K562 (cell line): ENCODE measurements at regions not wholly inside any gene's neighbourhood (a gene's known extent, or its start where the extent isn't known, plus 50 kb on each side); places are given as distances from the start of the nearest gene placed in this dataset.
"Not testable (repeated sequence)": the region's sequence is repeated elsewhere in the genome, so short reads cannot be mapped to it uniquely, and the experiment has no call there.

ENCODE experiments used
- ATAC-seq: fragments of 200-7000 bp; cut with Tn5 transposase; 3 replicates; pipeline ENCODE4 v1.9.1; 2020; ENCODE audit warnings: moderate library complexity
- BruUV-seq: library from RNA; stranded (reverse); fragments of 400-500 nt; replicated peaks from 2 replicates; lab custom pipeline; 2021; lab: Mats Ljungman, UMichigan
- CTCF ChIA-PET: fragments of 300-600 bp; formaldehyde crosslinking; extraction: SDS; loops from one replicate; lab custom pipeline; 2021; ENCODE audit warnings: low intra/inter-chr PET ratio; lab: Yijun Ruan, JAX
- POLR2A ChIA-PET: fragments of 300-600, 350-650 bp; sonication (Branson Sonifier 250); formaldehyde crosslinking; extraction: SDS; loops from one replicate; lab custom pipeline; 2021; ENCODE audit warnings: antibody characterized with exemption, inconsistent platforms; lab: Yijun Ruan, JAX
- DNase-seq, 4 experiments: peaks; one replicate each; pipeline versions ENCODE4 v3.0.0 to v3.0.0-alpha.2; 2011 to 2018; ENCODE audit warnings: low spot score in 3 of 4, mixed read lengths in 3 of 4; ENCODE audit errors: extremely low read depth in 1 of 4
- FAIRE-seq: peaks from 2 replicates; lab custom pipeline; 2011; peaks lifted over from hg19 to GRCh38; lab: Jason Lieb, UNC
- H2AFZ ChIP-seq: 2 replicates; pipeline ENCODE4 v1.6.0; 2011; ENCODE audit warnings: low read depth, low read length, control low read depth, inconsistent platforms
- H3K27ac ChIP-seq: fragments of 200-600 bp; 3 replicates; pipeline ENCODE4 v1.8.0; 2011; ENCODE audit warnings: low read depth, mild to moderate bottlenecking, control low read depth, inconsistent platforms, low read length, moderate library complexity, mixed read lengths; ENCODE audit errors: extremely low read depth
- H3K27me3 ChIP-seq, 2 experiments: fragments of 300-600 bp in 1 of 2; 2 replicates in 1 of 2; 3 replicates in 1 of 2; pipeline versions ENCODE4 v1.6.0 to v1.8.0; 2011; ENCODE audit warnings: inconsistent platforms in 2 of 2, low read length in 2 of 2, mild to moderate bottlenecking in 1 of 2, mixed read lengths in 1 of 2, moderate library complexity in 1 of 2; ENCODE audit not compliant: control insufficient read depth in 2 of 2, insufficient read depth in 2 of 2
- H3K36me3 ChIP-seq: fragments of 300-600 bp; 3 replicates; pipeline ENCODE4 v1.8.0; 2011; ENCODE audit warnings: mild to moderate bottlenecking, low read length, inconsistent platforms; ENCODE audit not compliant: control insufficient read depth, insufficient read depth
- H3K4me1 ChIP-seq, 2 experiments: fragments of 200-600 bp in 1 of 2; replicated peaks in 1 of 2; 2 replicates in 1 of 2; 3 replicates in 1 of 2; pipeline versions ENCODE4 v1.5.1 to v1.8.0; 2011; ENCODE audit warnings: inconsistent platforms in 2 of 2, low read length in 2 of 2, mild to moderate bottlenecking in 1 of 2, mixed read lengths in 1 of 2, moderate library complexity in 1 of 2; ENCODE audit not compliant: control insufficient read depth in 2 of 2, insufficient read depth in 2 of 2
- H3K4me2 ChIP-seq: 2 replicates; pipeline ENCODE4 v1.6.1; 2011; ENCODE audit warnings: low read length, control low read depth, inconsistent platforms, mixed read lengths; ENCODE audit not compliant: insufficient read depth
- H3K4me3 ChIP-seq: fragments of 200-600 bp; sonication (generic), shearing (Covaris generic); 2 replicates; pipeline ENCODE4 v1.5.1; 2016; ENCODE audit warnings: control low read depth, inconsistent platforms
- H3K79me2 ChIP-seq: fragments of 200-600 bp; 3 replicates; pipeline ENCODE4 v1.8.0; 2011; ENCODE audit warnings: low read length, inconsistent platforms; ENCODE audit not compliant: control insufficient read depth, insufficient read depth
- H3K9ac ChIP-seq, 2 experiments: 2 replicates each; pipeline versions ENCODE4 v1.6.0 to v1.6.1; 2011; ENCODE audit warnings: low read depth in 2 of 2, low read length in 2 of 2, control low read depth in 1 of 2, inconsistent platforms in 1 of 2, mild to moderate bottlenecking in 1 of 2, mixed read lengths in 1 of 2; ENCODE audit not compliant: insufficient read depth in 1 of 2
- H3K9me1 ChIP-seq: one replicate; pipeline ENCODE4 v1.6.0; 2011; ENCODE audit warnings: inconsistent platforms, mild to moderate bottlenecking, low read length, moderate library complexity; ENCODE audit not compliant: control insufficient read depth, insufficient read depth
- H3K9me3 ChIP-seq: replicated peaks from 2 replicates; pipeline ENCODE4 v1.5.1; 2011; ENCODE audit warnings: low read depth, low read length, inconsistent platforms; ENCODE audit not compliant: control insufficient read depth, insufficient read depth
- H4K20me1 ChIP-seq: replicated peaks from 2 replicates; pipeline ENCODE4 v1.6.1; 2011; ENCODE audit warnings: low read length, inconsistent platforms, mixed read lengths; ENCODE audit not compliant: control insufficient read depth, insufficient read depth
- NFIC ChIP-seq: fragments of 450-650 bp; IDR thresholded peaks from 2 replicates; pipeline ENCODE4 v1.6.1; 2017; ENCODE audit warnings: mild to moderate bottlenecking, inconsistent platforms
- WGBS: fragments of 100-300 bp; shearing (Covaris generic); methylation state at CpG from one replicate; pipeline ENCODE4 v1.1.6; 2016; ENCODE audit warnings: low coverage, mixed read lengths; ENCODE audit not compliant: insufficient coverage; ENCODE audit errors: missing lambda C conversion rate; 5-methylcytosine and 5-hydroxymethylcytosine counted together
- in situ Hi-C: fragments of 300-500 bp; cut with MboI; formaldehyde crosslinking; loops from 4 replicates; pipeline ENCODE4 v1.15.0; 2018; ENCODE audit warnings: inconsistent platforms, mixed read lengths
- intact Hi-C: fragments of 100-400 bp; cut with micrococcal nuclease; formaldehyde crosslinking; loops from 2 replicates; pipeline ENCODE4 v1.14.2; 2022

GRCh38 chr15:101967364-101967763, 155.4 kb downstream of the OR4F15 start:
- intact Hi-C loops, H3K27me3 ChIP-seq, CTCF ChIA-PET, DNase-seq, in situ Hi-C loops, H4K20me1 ChIP-seq, H3K4me3 ChIP-seq, H3K9ac ChIP-seq, POLR2A ChIA-PET, H3K9me3 ChIP-seq, ATAC-seq, H3K36me3 ChIP-seq, H3K4me1 ChIP-seq, BruUV-seq, H3K9me1 ChIP-seq, FAIRE-seq, H3K27ac ChIP-seq, H3K4me2 ChIP-seq, H2AFZ ChIP-seq: not testable (repeated sequence)
- peak; percentile 11; the same call in 1 of the 2 replicates for TF ChIP-seq NFIC
- 60% methylated on average over 3 of the region's 5 CpGs for WGBS
- H3K79me2 ChIP-seq = peaks cover 11% of the 10 kb centered on the region

- in situ Hi-C loops, intact Hi-C loops, H3K4me2 ChIP-seq, H3K36me3 ChIP-seq, H3K9me3 ChIP-seq, H3K27me3 ChIP-seq, H2AFZ ChIP-seq, H3K9ac ChIP-seq, H3K27ac ChIP-seq, POLR2A ChIA-PET, ATAC-seq, H3K9me1 ChIP-seq, CTCF ChIA-PET, FAIRE-seq, H3K4me3 ChIP-seq, H4K20me1 ChIP-seq, BruUV-seq, H3K79me2 ChIP-seq, DNase-seq, H3K4me1 ChIP-seq: not testable (repeated sequence)
- no CpG with 5 or more reads among the region's 6 CpGs for WGBS
Observed at GRCh38 chr15:101970605-101971004, 158.6 kb downstream of the OR4F15 start.

- H4K20me1 ChIP-seq, CTCF ChIA-PET, in situ Hi-C loops: not testable (repeated sequence)
Observed at GRCh38 chr15:101977281-101977680, 165.3 kb downstream of the OR4F15 start.

More at GRCh38 chr15:101977281-101977680, 165.3 kb downstream of the OR4F15 start:
- WGBS = 90% methylated on average over 2 of the region's 8 CpGs
- H2AFZ ChIP-seq, FAIRE-seq, H3K9me1 ChIP-seq, BruUV-seq, POLR2A ChIA-PET, H3K27ac ChIP-seq, H3K4me3 ChIP-seq, H3K4me2 ChIP-seq, H3K9me3 ChIP-seq, H3K27me3 ChIP-seq, H3K4me1 ChIP-seq, ATAC-seq, H3K36me3 ChIP-seq, H3K79me2 ChIP-seq, H3K9ac ChIP-seq, intact Hi-C loops, DNase-seq: not testable (repeated sequence)
